PC-9 (cell line): ENCODE measurements at regions not wholly inside any gene's neighbourhood (a gene's known extent, or its start where the extent isn't known, plus 50 kb on each side); places are given as distances from the start of the nearest gene placed in this dataset.

Experiments used
- BruUV-seq: library from RNA; stranded (reverse); fragments of 400-500 nt; replicated peaks from 2 replicates; lab custom pipeline; 2021; lab: Mats Ljungman, UMichigan
- CTCF ChIA-PET: fragments of 300-600 bp; sonication (Branson Sonifier 250); formaldehyde crosslinking; loops from one replicate; lab custom pipeline; 2022; ENCODE audit warnings: antibody characterized with exemption; lab: Charles Lee
- POLR2A ChIA-PET: fragments of 300-600 bp; sonication (Branson Sonifier 250); formaldehyde crosslinking; loops from one replicate; lab custom pipeline; 2022; ENCODE audit warnings: antibody characterized with exemption; ENCODE audit not compliant: unreplicated experiment; lab: Charles Lee
- DNase-seq, 2 experiments: peaks; one replicate each; pipeline versions ENCODE4 v3.0.0 to v3.0.0-alpha.2; 2015 to 2022; ENCODE audit warnings: mixed read lengths in 1 of 2
- H2AFZ ChIP-seq: fragments of 200-600 bp; sonication (generic); 2 replicates; pipeline ENCODE4 v1.8.1; 2017; ENCODE audit warnings: antibody characterized with exemption
- H3F3A ChIP-seq: fragments of 200-600 bp; sonication (generic); 2 replicates; pipeline ENCODE4 v1.8.1; 2017; ENCODE audit warnings: antibody characterized with exemption, mild to moderate bottlenecking, low read depth; ENCODE audit not compliant: insufficient read depth
- H3K27ac ChIP-seq: fragments of 200-600 bp; sonication (generic); 2 replicates; pipeline ENCODE4 v1.6.1; 2016; ENCODE audit warnings: mixed run types
- H3K27me3 ChIP-seq: fragments of 200-600 bp; sonication (generic); 2 replicates; pipeline ENCODE4 v1.6.1; 2016; ENCODE audit warnings: low read depth, mixed run types; ENCODE audit not compliant: insufficient read depth
- H3K36me3 ChIP-seq: fragments of 200-600 bp; sonication (generic); 2 replicates; pipeline ENCODE4 v1.6.1; 2016; ENCODE audit warnings: low read depth, mixed run types
- H3K4me1 ChIP-seq: fragments of 200-600 bp; sonication (generic); replicated peaks from 2 replicates; pipeline ENCODE4 v1.6.1; 2016; ENCODE audit warnings: mixed run types; ENCODE audit not compliant: insufficient read depth
- H3K4me2 ChIP-seq: fragments of 200-600 bp; sonication (generic); 2 replicates; pipeline ENCODE4 v1.6.1; 2017; ENCODE audit warnings: mixed run types
- H3K4me3 ChIP-seq: fragments of 200-600 bp; sonication (generic); 2 replicates; pipeline ENCODE4 v1.6.1; 2016; ENCODE audit warnings: mixed run types
- H3K79me2 ChIP-seq: fragments of 200-600 bp; sonication (generic); 2 replicates; pipeline ENCODE4 v1.6.1; 2017; ENCODE audit warnings: low read depth, mixed run types
- H3K9me2 ChIP-seq: fragments of 200-600 bp; sonication (generic); 2 replicates; pipeline ENCODE4 v1.8.1; 2017; ENCODE audit warnings: mild to moderate bottlenecking; ENCODE audit not compliant: insufficient read depth
- H3K9me3 ChIP-seq: fragments of 200-600 bp; sonication (generic); 2 replicates; pipeline ENCODE4 v1.8.1; 2016; ENCODE audit warnings: low read depth; ENCODE audit not compliant: insufficient read depth
- H4K20me1 ChIP-seq: fragments of 200-600 bp; sonication (generic); 2 replicates; pipeline ENCODE4 v1.8.1; 2017; ENCODE audit not compliant: insufficient read depth
- EZH2 ChIP-seq: fragments of 200-600 bp; sonication (generic); IDR thresholded peaks from 2 replicates; pipeline ENCODE4 v1.8.0; 2017; ENCODE audit warnings: antibody characterized with exemption, low read depth
- intact Hi-C: fragments of 100-400 bp; cut with micrococcal nuclease; formaldehyde crosslinking; loops from one replicate; pipeline ENCODE4 v1.10.0; 2022; ENCODE audit not compliant: unreplicated experiment
- TF ChIP-seq, protein P1 (sequence below): fragments of 200-600 bp; sonication (generic); conservative IDR thresholded peaks from 2 replicates; pipeline ENCODE4 v1.6.1; 2017; ENCODE audit warnings: mixed run types, antibody characterized with exemption, mild to moderate bottlenecking, moderate library complexity

DNA sequence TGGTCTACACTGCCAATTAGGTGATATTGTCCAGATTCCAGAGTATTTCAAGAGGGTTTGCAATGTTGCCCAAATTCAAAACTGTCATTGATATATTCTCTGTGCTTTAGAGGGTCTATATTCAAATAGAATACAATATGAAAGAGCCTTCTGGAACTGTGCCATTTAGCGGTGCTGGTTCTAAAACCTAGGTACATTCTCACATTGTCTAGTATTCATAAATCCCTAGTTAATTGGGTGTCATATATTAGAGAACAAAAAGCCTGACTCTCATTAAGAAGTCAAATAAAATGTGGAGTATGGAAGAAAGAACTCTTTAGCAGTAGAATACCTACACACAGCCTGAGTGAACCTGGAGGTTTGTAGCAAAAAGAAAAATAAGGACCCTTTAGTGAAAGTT, 447.9 kb downstream of the CNTN6 start:
- ChIA-PET POLR2A (no interaction called here), CTCF (no interaction called here)
- no peak for DNase-seq

DNA sequence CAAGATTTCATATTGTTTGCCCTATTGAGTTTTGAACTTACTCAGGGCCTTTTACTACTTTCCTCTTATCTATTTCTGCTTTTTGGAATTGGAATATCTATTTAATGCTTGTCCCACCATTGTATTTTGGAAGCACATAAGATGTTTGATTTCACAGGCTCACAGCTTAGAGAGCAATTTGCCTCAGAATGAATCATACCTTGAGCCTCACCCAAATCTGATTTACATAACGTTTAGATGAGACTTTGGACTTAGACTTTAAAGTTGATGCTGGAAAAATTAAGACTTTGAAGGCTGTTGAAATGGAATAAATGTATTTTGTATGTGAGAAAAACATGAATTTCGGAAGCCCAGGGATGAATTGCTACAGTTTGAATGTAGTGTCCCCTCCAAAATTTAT, 458.9 kb downstream of the CNTN6 start:
- Histone ChIP-seq H2AFZ (no peak overlapping the region), H3K27ac (no peak overlapping the region), H3F3A (no peaks in the 10 kb centered on the region), H3K79me2 (no peaks in the 10 kb centered on the region), H3K4me2 (no peak overlapping the region), H3K36me3 (no peaks in the 10 kb centered on the region), H3K4me3 (no peak overlapping the region), H4K20me1 (no peaks in the 10 kb centered on the region), H3K27me3 (no peaks in the 10 kb centered on the region), H3K4me1 (no peaks in the 10 kb centered on the region), H3K9me2 (no peaks in the 10 kb centered on the region), H3K9me3 (no peaks in the 10 kb centered on the region)
- POLR2A ChIA-PET: no interaction called here
- intact Hi-C loops: no loop called here
- BruUV-seq: no TSS peak
- no peak for TF ChIP-seq EZH2
- TF ChIP-seq, protein P1, sequence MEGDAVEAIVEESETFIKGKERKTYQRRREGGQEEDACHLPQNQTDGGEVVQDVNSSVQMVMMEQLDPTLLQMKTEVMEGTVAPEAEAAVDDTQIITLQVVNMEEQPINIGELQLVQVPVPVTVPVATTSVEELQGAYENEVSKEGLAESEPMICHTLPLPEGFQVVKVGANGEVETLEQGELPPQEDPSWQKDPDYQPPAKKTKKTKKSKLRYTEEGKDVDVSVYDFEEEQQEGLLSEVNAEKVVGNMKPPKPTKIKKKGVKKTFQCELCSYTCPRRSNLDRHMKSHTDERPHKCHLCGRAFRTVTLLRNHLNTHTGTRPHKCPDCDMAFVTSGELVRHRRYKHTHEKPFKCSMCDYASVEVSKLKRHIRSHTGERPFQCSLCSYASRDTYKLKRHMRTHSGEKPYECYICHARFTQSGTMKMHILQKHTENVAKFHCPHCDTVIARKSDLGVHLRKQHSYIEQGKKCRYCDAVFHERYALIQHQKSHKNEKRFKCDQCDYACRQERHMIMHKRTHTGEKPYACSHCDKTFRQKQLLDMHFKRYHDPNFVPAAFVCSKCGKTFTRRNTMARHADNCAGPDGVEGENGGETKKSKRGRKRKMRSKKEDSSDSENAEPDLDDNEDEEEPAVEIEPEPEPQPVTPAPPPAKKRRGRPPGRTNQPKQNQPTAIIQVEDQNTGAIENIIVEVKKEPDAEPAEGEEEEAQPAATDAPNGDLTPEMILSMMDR: no peak
- CTCF ChIA-PET: no interaction called here
- no peak for DNase-seq

More for the DNA sequence above, 447.9 kb downstream of the CNTN6 start:
- H3K4me2 ChIP-seq: no peak overlapping the region
- no peaks in the 10 kb centered on the region for H3K9me2 ChIP-seq
- TF ChIP-seq, protein P1: no peak
- no peaks in the 10 kb centered on the region for H4K20me1 ChIP-seq
- H3K4me1 ChIP-seq: no peaks in the 10 kb centered on the region
- no TSS peak for BruUV-seq
- no peaks in the 10 kb centered on the region for H3K9me3 ChIP-seq
- H2AFZ ChIP-seq: no peak overlapping the region
- H3K27ac ChIP-seq: no peak overlapping the region
- intact Hi-C loops: no loop called here
- no peak overlapping the region for H3K4me3 ChIP-seq
- H3K27me3 ChIP-seq: no peaks in the 10 kb centered on the region
- no peaks in the 10 kb centered on the region for H3F3A ChIP-seq
- no peaks in the 10 kb centered on the region for H3K36me3 ChIP-seq
- H3K79me2 ChIP-seq: no peaks in the 10 kb centered on the region

- H4K20me1 ChIP-seq: no peaks in the 10 kb centered on the region
- no peak overlapping the region for H3K27ac ChIP-seq
- H3K79me2 ChIP-seq: no peaks in the 10 kb centered on the region
- CTCF ChIA-PET: no interaction called here
- no peak for DNase-seq
- H3K9me2 ChIP-seq: no peaks in the 10 kb centered on the region
- intact Hi-C loops: no loop called here
- H3K4me1 ChIP-seq: no peaks in the 10 kb centered on the region
- no TSS peak for BruUV-seq
- no peaks in the 10 kb centered on the region for H3K36me3 ChIP-seq
- H3K4me2 ChIP-seq: no peak overlapping the region
- POLR2A ChIA-PET: no interaction called here
- H2AFZ ChIP-seq: no peak overlapping the region
- H3F3A ChIP-seq: no peaks in the 10 kb centered on the region
- H3K9me3 ChIP-seq: no peaks in the 10 kb centered on the region
- no peak overlapping the region for H3K4me3 ChIP-seq
- no peaks in the 10 kb centered on the region for H3K27me3 ChIP-seq
- no peak for TF ChIP-seq EZH2
- TF ChIP-seq, protein P1: no peak
Measured at GRCh38 chr3:1552831-1553230, 460.0 kb downstream of the CNTN6 start.
